Effector memory CD8-positive, alpha-beta T cell (primary cell): ENCODE measurements at regions not wholly inside any gene's neighbourhood (a gene's known extent, or its start where the extent isn't known, plus 50 kb on each side); places are given as distances from the start of the nearest gene placed in this dataset.
"Not testable (repeated sequence)": the region's sequence is repeated elsewhere in the genome, so short reads cannot be mapped to it uniquely, and the experiment has no call there.

Experiments used
- ATAC-seq: fragments of 150-1000 bp; cut with Tn5 transposase; replicated peaks from 2 replicates; pipeline ENCODE4 v1.10.0; 2021; ENCODE audit warnings: mild to moderate bottlenecking, moderate library complexity
- DNase-seq, 3 experiments: peaks; one replicate each; pipeline ENCODE4 v3.0.0; 2021
- H3K27ac Mint-ChIP-seq, 2 donors: one replicate each; pipeline ENCODE4 v1.8.0; 2022; ENCODE audit warnings: mild to moderate bottlenecking in 2 of 2, mixed read lengths in 2 of 2, moderate library complexity in 2 of 2
- H3K27me3 Mint-ChIP-seq, 2 donors: one replicate each; pipeline ENCODE4 v1.8.0; 2022; ENCODE audit warnings: mixed read lengths in 2 of 2
- H3K36me3 Mint-ChIP-seq: one replicate; pipeline ENCODE4 v1.8.0; 2022; ENCODE audit warnings: mild to moderate bottlenecking, moderate library complexity, mixed read lengths; ENCODE audit not compliant: insufficient read depth
- H3K4me1 Mint-ChIP-seq, 2 donors: one replicate each; pipeline ENCODE4 v1.8.0; 2022; ENCODE audit warnings: low read depth in 2 of 2, mixed read lengths in 2 of 2
- H3K4me3 Mint-ChIP-seq, 2 donors: one replicate each; pipeline ENCODE4 v1.8.0; 2022; ENCODE audit warnings: mild to moderate bottlenecking in 2 of 2, mixed read lengths in 2 of 2, moderate library complexity in 2 of 2
- H3K9me3 Mint-ChIP-seq, 2 donors: one replicate each; pipeline ENCODE4 v1.8.0; 2022; ENCODE audit warnings: mixed read lengths in 2 of 2

DNA sequence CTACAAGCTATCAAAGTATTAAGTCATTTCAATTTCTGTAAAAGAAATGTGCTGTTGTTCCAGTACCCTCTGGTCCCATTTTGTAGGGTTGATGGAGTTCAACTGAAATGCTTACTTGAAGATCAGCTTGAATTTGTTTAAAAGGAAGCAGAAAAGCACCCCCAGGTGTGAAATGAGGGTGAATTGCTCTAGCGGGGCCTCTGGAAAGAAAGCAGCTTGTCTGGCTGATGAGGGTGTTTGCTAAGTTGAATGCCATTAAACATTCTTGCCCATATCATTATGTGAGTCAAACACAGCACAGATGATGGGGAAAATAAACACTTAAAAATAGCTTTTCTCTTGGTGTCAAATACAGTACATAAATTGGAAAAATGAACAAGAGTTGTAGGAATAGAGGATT, 280.3 kb downstream of the RAB38 start:
- Mint-ChIP-seq H3K4me3 (no peak overlapping the region), H3K9me3 (no peaks in the 10 kb centered on the region), H3K27ac (no peak overlapping the region), H3K4me1 (no peaks in the 10 kb centered on the region), H3K27me3 (peaks cover 0 to 5% of the 10 kb centered on the region in 2 donors), H3K36me3 (no peaks in the 10 kb centered on the region)
- ATAC-seq (no peak), DNase-seq (no peak)

DNA sequence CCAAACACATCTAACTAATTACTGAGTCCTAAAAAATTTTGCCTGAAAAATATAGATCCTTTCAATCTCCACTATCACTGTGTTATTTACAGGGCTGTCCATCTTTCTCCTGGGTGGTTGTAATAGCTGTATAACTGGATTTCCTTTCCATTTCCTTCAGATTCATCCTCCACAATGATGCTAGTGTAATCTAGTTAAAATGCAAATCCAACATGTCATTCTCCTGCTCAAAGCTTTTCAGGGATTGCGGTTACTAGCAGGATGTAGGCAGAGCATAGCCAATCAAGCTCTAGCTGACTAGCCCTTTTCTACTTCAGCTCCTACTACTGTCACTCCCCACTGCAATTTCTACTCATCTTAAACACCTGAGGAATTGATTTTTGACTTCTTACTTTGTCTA, 283.0 kb downstream of the RAB38 start:
- no peak for DNase-seq
- Mint-ChIP-seq H3K4me1 (no peaks in the 10 kb centered on the region), H3K9me3 (no peaks in the 10 kb centered on the region), H3K36me3 (no peaks in the 10 kb centered on the region), H3K27me3 (no peaks in the 10 kb centered on the region), H3K4me3 (no peak overlapping the region), H3K27ac (no peak overlapping the region)
- no peak for ATAC-seq

DNA sequence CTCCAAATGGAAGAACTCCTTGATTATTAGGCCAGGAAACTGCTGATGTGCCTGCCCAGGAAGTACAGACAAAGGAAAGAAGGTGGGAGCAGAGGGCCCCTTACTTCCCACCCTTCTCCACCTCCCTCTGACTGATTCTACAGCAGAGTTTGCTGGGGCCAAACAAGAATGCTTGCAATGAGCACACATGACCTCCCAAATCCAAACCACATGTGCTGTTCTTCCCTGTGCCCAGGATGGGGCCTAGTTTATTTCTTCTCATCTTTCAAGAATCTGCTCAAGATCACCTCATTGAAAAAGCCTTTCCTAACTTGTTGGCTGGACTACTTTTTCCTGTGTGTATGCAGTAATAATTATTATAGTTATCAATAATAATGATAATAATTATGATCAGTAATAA, 286.1 kb downstream of the RAB38 start:
- H3K27ac Mint-ChIP-seq: no peak overlapping the region
- DNase-seq: no peak
- no peaks in the 10 kb centered on the region for H3K27me3 Mint-ChIP-seq

DNA sequence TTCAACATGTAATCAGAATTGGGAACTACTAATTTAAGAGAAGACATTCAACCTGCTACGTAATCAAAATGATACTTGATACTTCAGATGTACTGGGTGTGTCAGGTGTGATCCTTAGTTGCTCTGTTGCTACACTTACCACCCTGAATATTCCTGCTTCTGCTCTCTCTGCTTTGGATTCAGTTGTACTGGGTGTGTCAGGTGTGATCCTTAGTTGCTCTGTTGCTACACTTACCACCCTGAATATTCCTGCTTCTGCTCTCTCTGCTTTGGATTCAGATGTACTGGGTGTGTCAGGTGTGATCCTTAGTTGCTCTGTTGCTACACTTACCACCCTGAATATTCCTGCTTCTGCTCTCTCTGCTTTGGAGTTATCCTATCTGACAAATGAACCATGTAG, 290.2 kb downstream of the RAB38 start:
- DNase-seq, H3K9me3 Mint-ChIP-seq, H3K27me3 Mint-ChIP-seq, ATAC-seq, H3K36me3 Mint-ChIP-seq, H3K27ac Mint-ChIP-seq, H3K4me3 Mint-ChIP-seq, H3K4me1 Mint-ChIP-seq: not testable (repeated sequence)

More for the DNA sequence above, 286.1 kb downstream of the RAB38 start:
- Mint-ChIP-seq H3K9me3 (no peaks in the 10 kb centered on the region), H3K36me3 (no peaks in the 10 kb centered on the region), H3K4me1 (no peaks in the 10 kb centered on the region), H3K4me3 (no peak overlapping the region)
- no peak for ATAC-seq

DNA sequence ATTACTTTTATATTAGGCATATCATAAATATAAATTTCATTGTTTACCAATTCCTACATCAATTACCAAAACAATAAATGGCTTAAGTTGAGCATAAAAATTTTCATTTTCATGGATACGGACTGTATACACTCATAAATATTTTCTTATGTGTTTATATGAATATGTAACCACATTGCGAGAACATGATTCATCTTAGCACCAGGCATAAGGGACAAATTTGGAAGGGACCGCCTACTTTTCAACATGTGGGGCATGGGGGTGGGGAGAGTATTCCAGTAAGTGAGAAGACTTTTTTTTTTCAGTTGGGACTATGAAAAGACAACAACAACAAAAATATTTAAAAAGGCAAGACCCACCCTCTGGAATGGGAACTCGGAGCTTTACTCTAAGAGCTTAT, 296.1 kb downstream of the RAB38 start:
- H3K4me3 Mint-ChIP-seq: no peak overlapping the region
- no peaks in the 10 kb centered on the region for H3K27me3 Mint-ChIP-seq
- H3K36me3 Mint-ChIP-seq: no peaks in the 10 kb centered on the region
- no peaks in the 10 kb centered on the region for H3K4me1 Mint-ChIP-seq
- H3K27ac Mint-ChIP-seq: no peak overlapping the region
- H3K9me3 Mint-ChIP-seq: no peaks in the 10 kb centered on the region
- no peak for DNase-seq
- no peak for ATAC-seq

DNA sequence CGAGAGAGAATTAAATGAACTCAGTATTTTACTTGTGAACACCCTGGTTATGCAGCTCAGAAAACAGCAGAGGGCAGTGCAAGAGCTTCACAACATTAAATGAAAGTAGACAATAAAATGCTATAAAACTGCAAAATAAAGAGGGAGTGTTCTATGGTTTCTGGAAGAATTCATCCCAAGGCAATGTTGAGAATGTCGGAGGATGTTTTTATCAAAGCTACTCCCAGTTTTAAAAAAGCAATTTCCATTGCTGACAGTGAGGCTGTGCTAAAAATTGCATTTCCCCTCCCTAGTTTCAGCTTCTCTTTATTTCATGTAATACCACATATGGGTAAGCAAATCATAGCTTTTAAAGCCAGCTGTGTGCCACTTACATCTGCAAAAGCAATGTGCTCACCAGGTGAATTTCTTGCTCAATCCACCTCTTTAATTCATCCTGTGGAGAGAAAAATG, 296.8 kb downstream of the RAB38 start:
- no peak for DNase-seq
- H3K36me3 Mint-ChIP-seq: no peaks in the 10 kb centered on the region
- H3K27ac Mint-ChIP-seq: no peak overlapping the region
- no peaks in the 10 kb centered on the region for H3K4me1 Mint-ChIP-seq
- ATAC-seq: no peak
- no peak overlapping the region for H3K4me3 Mint-ChIP-seq
- H3K9me3 Mint-ChIP-seq: no peaks in the 10 kb centered on the region
- H3K27me3 Mint-ChIP-seq: no peaks in the 10 kb centered on the region

DNA sequence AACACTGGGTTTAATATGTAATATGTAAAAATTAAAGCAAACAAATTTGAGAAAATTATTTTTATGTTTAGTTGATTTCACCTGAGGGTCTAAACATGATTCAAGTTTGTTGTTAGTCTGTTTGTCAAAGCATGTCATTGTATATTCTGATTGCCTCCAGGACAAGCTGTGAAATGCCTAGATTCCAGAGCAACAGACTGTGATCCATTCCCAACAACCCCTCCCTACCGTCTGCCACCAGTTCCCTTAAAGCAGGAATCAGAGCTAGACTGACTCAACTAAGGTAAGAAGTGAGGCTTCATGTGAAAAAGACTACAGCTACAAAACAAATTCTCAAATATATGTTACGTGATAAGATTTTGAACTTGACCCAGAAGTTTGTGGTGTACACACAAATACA, 304.2 kb downstream of the RAB38 start:
- H3K36me3 Mint-ChIP-seq: no peaks in the 10 kb centered on the region
- DNase-seq (no peak), ATAC-seq (no peak)
- peaks cover 0 to 1% of the 10 kb centered on the region in 2 donors for H3K9me3 Mint-ChIP-seq
- no peaks in the 10 kb centered on the region for H3K4me1 Mint-ChIP-seq
- no peak overlapping the region for H3K4me3 Mint-ChIP-seq
- H3K27ac Mint-ChIP-seq: no peak overlapping the region
- no peaks in the 10 kb centered on the region for H3K27me3 Mint-ChIP-seq

DNA sequence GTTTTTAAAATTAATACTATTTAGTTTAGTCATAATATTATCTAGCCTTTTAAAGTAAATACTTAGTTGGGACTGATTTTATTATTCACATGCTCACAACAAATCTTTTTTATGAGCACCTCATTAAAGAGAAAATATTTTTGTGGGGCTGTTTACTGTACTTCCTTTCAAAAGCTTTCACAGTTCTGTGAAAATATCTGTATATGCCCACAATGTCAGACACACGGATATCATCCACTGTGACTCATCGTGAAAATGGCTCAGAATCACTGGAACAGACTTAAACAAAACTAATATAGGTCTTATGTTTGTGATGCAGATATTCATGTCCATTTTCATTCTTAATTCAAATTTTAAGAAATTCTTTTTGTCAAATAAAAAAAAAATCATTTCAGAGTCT, 305.2 kb downstream of the RAB38 start:
- Mint-ChIP-seq H3K9me3 (peaks cover 0 to 1% of the 10 kb centered on the region in 2 donors), H3K27ac (no peak overlapping the region), H3K27me3 (no peaks in the 10 kb centered on the region), H3K4me1 (no peaks in the 10 kb centered on the region), H3K36me3 (no peaks in the 10 kb centered on the region), H3K4me3 (no peak overlapping the region)
- ATAC-seq: no peak
- no peak for DNase-seq

DNA sequence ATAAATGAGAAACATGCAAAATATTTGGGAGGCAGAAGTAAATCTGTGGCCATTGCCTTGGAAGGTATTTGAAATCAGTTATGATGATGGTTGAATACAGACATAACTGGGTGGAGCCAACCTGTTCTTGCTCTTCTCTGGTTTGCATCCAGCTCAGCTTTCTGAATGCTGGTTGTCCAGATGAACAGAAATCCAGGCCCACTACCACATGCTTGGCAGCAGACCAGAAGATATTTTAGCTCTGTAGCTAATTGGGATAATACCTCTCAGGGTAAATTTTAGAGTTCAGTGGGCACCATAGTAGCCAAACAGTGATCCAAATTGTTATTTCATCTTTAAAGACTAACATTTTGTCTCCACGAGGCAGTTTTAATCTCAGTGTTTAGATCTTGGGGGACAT, 308.3 kb downstream of the RAB38 start:
- no peak for ATAC-seq
- H3K4me1 Mint-ChIP-seq: no peaks in the 10 kb centered on the region
- H3K9me3 Mint-ChIP-seq: peaks cover 0 to 1% of the 10 kb centered on the region in 2 donors
- no peak overlapping the region for H3K4me3 Mint-ChIP-seq
- no peaks in the 10 kb centered on the region for H3K27me3 Mint-ChIP-seq
- H3K36me3 Mint-ChIP-seq: no peaks in the 10 kb centered on the region
- no peak for DNase-seq
- no peak overlapping the region for H3K27ac Mint-ChIP-seq

DNA sequence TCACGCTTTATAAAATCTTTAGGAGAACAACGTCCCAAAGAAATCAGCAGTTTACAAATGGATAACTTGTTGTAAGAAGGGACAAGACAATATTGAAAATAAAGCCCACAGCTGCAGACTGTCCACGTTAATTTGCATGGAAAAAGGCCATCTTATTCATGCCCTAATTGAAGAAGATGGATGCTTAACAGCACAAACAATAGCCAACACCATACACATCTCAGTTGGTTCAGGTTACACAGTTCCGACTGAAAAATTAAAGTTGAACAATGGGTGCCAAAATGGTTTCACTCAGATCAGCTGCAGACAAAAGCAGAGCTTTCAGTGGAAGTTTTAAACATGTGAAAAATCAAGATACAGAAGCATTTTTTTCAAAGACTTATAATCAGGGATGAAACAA, 314.2 kb downstream of the RAB38 start:
- H3K27ac Mint-ChIP-seq: no peak overlapping the region
- H3K36me3 Mint-ChIP-seq: no peaks in the 10 kb centered on the region
- H3K4me3 Mint-ChIP-seq: no peak overlapping the region
- no peaks in the 10 kb centered on the region for H3K27me3 Mint-ChIP-seq
- ATAC-seq (no peak), DNase-seq (no peak)
- H3K4me1 Mint-ChIP-seq: no peaks in the 10 kb centered on the region
- no peaks in the 10 kb centered on the region for H3K9me3 Mint-ChIP-seq

DNA sequence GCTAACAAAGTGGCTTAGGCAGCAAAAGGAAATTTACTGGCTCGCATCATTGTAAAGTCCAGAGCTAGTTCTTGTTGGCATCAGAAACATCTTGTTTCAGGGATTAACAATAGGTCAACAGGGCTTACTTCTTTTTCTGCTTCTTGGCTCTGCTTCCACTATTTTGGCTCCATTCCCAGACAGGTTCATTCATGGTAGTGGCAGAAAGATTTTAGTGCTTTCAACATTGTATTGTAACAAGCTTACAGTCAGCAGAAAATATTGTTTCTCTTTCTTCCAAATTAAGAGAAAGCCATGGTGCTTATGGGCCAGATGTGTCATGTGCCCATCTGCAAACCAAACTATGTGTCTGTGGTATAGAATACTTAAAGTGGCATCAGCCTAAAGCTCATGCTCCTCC, 315.6 kb downstream of the RAB38 start:
- no peak overlapping the region for H3K27ac Mint-ChIP-seq
- no peaks in the 10 kb centered on the region for H3K9me3 Mint-ChIP-seq
- H3K4me1 Mint-ChIP-seq: no peaks in the 10 kb centered on the region
- no peak overlapping the region for H3K4me3 Mint-ChIP-seq
- no peak for ATAC-seq
- no peaks in the 10 kb centered on the region for H3K36me3 Mint-ChIP-seq
- H3K27me3 Mint-ChIP-seq: no peaks in the 10 kb centered on the region
- DNase-seq: no peak

DNA sequence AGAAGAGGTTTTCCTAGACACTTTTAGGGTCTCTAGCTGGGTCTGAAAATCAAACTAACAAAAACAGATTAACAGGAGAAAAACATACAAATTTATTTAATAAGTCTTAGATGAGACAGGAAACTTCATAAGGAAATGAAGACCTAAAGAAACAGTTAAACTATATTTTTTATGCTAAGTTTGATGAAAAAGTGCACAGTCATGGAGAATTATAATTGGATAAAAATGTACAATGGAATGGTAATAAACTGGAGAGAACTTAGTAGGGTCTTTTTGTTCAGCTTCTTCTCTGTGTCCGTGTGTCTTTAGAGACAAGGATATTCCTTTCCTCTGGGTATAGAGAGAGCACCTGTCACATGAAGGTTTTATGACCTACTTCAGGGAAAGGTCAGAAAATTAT, 323.4 kb downstream of the RAB38 start:
- DNase-seq (no peak), ATAC-seq (no peak)
- H3K36me3 Mint-ChIP-seq: no peaks in the 10 kb centered on the region
- no peak overlapping the region for H3K4me3 Mint-ChIP-seq
- H3K4me1 Mint-ChIP-seq: no peaks in the 10 kb centered on the region
- no peaks in the 10 kb centered on the region for H3K27me3 Mint-ChIP-seq
- no peak overlapping the region for H3K27ac Mint-ChIP-seq
- peaks cover 3 to 6% of the 10 kb centered on the region in 2 donors for H3K9me3 Mint-ChIP-seq

DNA sequence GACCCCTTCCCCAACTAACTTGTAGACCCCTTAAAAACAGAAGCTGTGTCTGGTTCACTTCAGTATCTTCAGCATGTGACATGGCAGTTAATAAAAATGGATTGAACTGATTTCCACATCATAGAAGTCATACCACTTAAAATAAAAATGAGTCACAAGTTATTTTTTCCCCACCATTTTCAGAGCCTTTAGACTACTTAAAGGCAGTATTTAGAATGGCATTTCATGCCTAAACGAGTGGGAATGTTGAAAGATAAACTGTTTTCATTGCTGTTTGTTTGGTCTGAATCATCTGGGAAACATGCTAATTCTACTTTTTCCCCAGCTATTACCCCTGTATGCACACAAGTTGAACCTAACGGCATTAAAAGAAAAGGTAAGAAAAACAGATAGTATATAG, 324.0 kb downstream of the RAB38 start:
- ATAC-seq: no peak
- Mint-ChIP-seq H3K27ac (no peak overlapping the region), H3K27me3 (no peaks in the 10 kb centered on the region), H3K9me3 (peaks cover 3 to 6% of the 10 kb centered on the region in 2 donors), H3K4me1 (no peaks in the 10 kb centered on the region), H3K4me3 (no peak overlapping the region), H3K36me3 (no peaks in the 10 kb centered on the region)
- DNase-seq: no peak

DNA sequence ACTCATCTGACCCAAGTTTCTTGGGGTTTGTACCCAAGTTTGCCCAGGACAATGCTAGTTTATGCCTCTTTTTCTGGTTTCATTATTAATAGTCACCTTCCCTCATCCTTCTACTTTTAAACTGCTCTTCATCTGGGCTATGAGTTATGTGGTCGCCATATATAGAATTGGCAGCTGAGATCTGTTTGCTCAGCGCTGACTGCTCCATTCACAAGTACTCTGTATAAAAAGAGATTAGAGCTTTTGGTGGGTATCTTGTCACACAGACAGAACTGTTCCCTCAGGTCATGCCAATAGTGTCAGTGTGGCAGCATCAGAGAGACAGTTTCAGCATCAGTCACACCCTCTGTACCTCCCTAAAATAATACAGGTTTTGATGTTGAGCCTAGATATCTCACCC, 326.0 kb downstream of the RAB38 start:
- Mint-ChIP-seq H3K4me3 (no peak overlapping the region), H3K27me3 (no peaks in the 10 kb centered on the region), H3K4me1 (no peaks in the 10 kb centered on the region), H3K27ac (no peak overlapping the region), H3K36me3 (no peaks in the 10 kb centered on the region), H3K9me3 (peaks cover 3 to 6% of the 10 kb centered on the region in 2 donors)
- ATAC-seq: no peak
- DNase-seq: no peak

DNA sequence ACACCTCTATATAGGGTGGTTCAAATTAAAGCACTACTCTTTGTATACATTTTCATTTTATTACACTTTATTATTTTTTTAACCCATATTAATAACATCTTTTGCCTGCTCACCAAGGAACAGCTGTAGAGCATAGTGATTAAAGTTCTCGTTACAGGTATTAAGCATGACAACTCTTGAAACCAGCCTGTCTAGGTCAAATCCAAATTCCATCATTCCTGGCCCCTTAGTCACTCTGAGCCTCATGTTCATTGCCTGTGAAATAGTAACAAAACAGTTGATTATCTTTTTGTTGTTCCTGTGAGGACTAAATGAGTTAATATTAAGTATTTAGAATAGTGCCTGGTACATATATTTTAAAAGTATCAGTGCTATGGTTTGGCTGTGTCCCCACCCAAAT, 334.5 kb downstream of the RAB38 start:
- no peak overlapping the region for H3K27ac Mint-ChIP-seq

More for the DNA sequence above, 334.5 kb downstream of the RAB38 start:
- DNase-seq: no peak
- no peak for ATAC-seq
- Mint-ChIP-seq H3K4me3 (no peak overlapping the region), H3K27me3 (no peaks in the 10 kb centered on the region), H3K36me3 (no peaks in the 10 kb centered on the region), H3K4me1 (no peaks in the 10 kb centered on the region), H3K9me3 (peaks cover 6 to 14% of the 10 kb centered on the region in 2 donors)
